Left renal cortex interstitium (tissue), 4 donors: ENCODE measurements at regions not wholly inside any gene's neighbourhood (a gene's known extent, or its start where the extent isn't known, plus 50 kb on each side); places are given as distances from the start of the nearest gene placed in this dataset.

ENCODE experiments used
- DNase-seq, 4 donors: peaks; one replicate each; pipeline ENCODE4 v3.0.0-alpha.2; 2013; ENCODE audit warnings: low read depth in 4 of 4, low spot score in 2 of 4, missing footprints in 1 of 4

GRCh38 chr4:4808086-4808485 lies 51.4 kb upstream of the MSX1 start:
- DNase-seq, result no peak

GRCh38 chr4:4805887-4806286 lies 53.6 kb upstream of the MSX1 start:
- no peak for DNase-seq

- no peak for DNase-seq
Measured at GRCh38 chr4:4803912-4804296, 55.6 kb upstream of the MSX1 start.

- no peak for DNase-seq
Measured at GRCh38 chr4:4803216-4803911, 56.1 kb upstream of the MSX1 start.

GRCh38 chr4:4800646-4801408 lies 58.6 kb upstream of the MSX1 start:
- DNase-seq, result no peak

- DNase-seq, result no peak
Measured at GRCh38 chr4:4794421-4794820, 65.0 kb upstream of the MSX1 start.

- no peak for DNase-seq
Measured at GRCh38 chr4:4792466-4792865, 67.0 kb upstream of the MSX1 start.

GRCh38 chr4:4791299-4792111 lies 68.0 kb upstream of the MSX1 start:
- DNase-seq, result no peak

GRCh38 chr4:4789462-4789861 lies 70.0 kb upstream of the MSX1 start:
- DNase-seq, result no peak

GRCh38 chr4:4788573-4788972 lies 70.9 kb upstream of the MSX1 start:
- no peak for DNase-seq

- DNase-seq, result no peak
Measured at GRCh38 chr4:4787421-4787820, 72.0 kb upstream of the MSX1 start.

- no peak for DNase-seq
Measured at GRCh38 chr4:4784379-4784778, 75.1 kb upstream of the MSX1 start.

GRCh38 chr4:4783847-4784246 lies 75.6 kb upstream of the MSX1 start:
- no peak for DNase-seq

GRCh38 chr4:4782969-4783368 lies 76.5 kb upstream of the MSX1 start:
- no peak for DNase-seq

GRCh38 chr4:4781936-4782707 lies 77.3 kb upstream of the MSX1 start:
- DNase-seq, result no peak

GRCh38 chr4:4780729-4781244 lies 78.7 kb upstream of the MSX1 start:
- DNase-seq, result no peak

- DNase-seq, result no peak
Measured at GRCh38 chr4:4779486-4779885, 80.0 kb upstream of the MSX1 start.

- DNase-seq, result no peak
Measured at GRCh38 chr4:4779054-4779453, 80.4 kb upstream of the MSX1 start.

GRCh38 chr4:4778554-4778953 lies 80.9 kb upstream of the MSX1 start:
- DNase-seq, result no peak

GRCh38 chr4:4776934-4777333 lies 82.5 kb upstream of the MSX1 start:
- no peak for DNase-seq

- no peak for DNase-seq
Measured at GRCh38 chr4:4776335-4776734, 83.1 kb upstream of the MSX1 start.
